ENCODE measurements at regions not wholly inside any gene's neighbourhood (a gene's known extent, or its start where the extent isn't known, plus 50 kb on each side); places are given as distances from the start of the nearest gene placed in this dataset.

GRCh38 chr12:84756961-84757360 lies 155.6 kb downstream of the SLC6A15 start:
- DNase-seq (ENCODE audit: low spot score) (no peak), ATAC-seq (ENCODE audit: low FRiP score) (no peak)
- TF ChIP-seq CTCF (IDR thresholded peaks at IDR 0.05) = no peak

GRCh38 chr12:84745127-84745526 lies 167.5 kb downstream of the SLC6A15 start:
- DNase-seq (ENCODE audit: low spot score) (no peak), ATAC-seq (ENCODE audit: low FRiP score) (no peak)
- TF ChIP-seq CTCF (IDR thresholded peaks at IDR 0.05) = no peak

- TF ChIP-seq CTCF (IDR thresholded peaks at IDR 0.05) = no peak
Observed at GRCh38 chr12:84741692-84742091, 170.9 kb downstream of the SLC6A15 start.

GRCh38 chr12:84741031-84741430 lies 171.6 kb downstream of the SLC6A15 start:
- DNase-seq (ENCODE audit: low spot score) = no peak
- TF ChIP-seq CTCF (IDR thresholded peaks at IDR 0.05) = no peak
- ATAC-seq (ENCODE audit: low FRiP score) = no peak

More at GRCh38 chr12:84741692-84742091, 170.9 kb downstream of the SLC6A15 start:
- ATAC-seq (ENCODE audit: low FRiP score) (no peak), DNase-seq (ENCODE audit: low spot score) (no peak)

- ATAC-seq (ENCODE audit: low FRiP score) = no peak
- DNase-seq (ENCODE audit: low spot score) = no peak
- TF ChIP-seq CTCF (IDR thresholded peaks at IDR 0.05) = no peak
Observed at GRCh38 chr12:84740602-84741001, 172.0 kb downstream of the SLC6A15 start.

- TF ChIP-seq CTCF (IDR thresholded peaks at IDR 0.05) = no peak
- no peak for ATAC-seq (ENCODE audit: low FRiP score)
Observed at GRCh38 chr12:84738481-84738972, 174.1 kb downstream of the SLC6A15 start.

GRCh38 chr12:84732828-84733340 lies 179.7 kb downstream of the SLC6A15 start:
- ATAC-seq (ENCODE audit: low FRiP score) (no peak), DNase-seq (ENCODE audit: low spot score) (no peak)
- no peak for TF ChIP-seq CTCF (IDR thresholded peaks at IDR 0.05)

More at GRCh38 chr12:84738481-84738972, 174.1 kb downstream of the SLC6A15 start:
- DNase-seq (ENCODE audit: low spot score) = no peak
